WTC11 (cell line): ENCODE measurements at regions not wholly inside any gene's neighbourhood (a gene's known extent, or its start where the extent isn't known, plus 50 kb on each side); places are given as distances from the start of the nearest gene placed in this dataset.

Experiments
- ATAC-seq: fragments of 200-7000 bp; cut with Tn5 transposase; 2 replicates; pipeline ENCODE4 v1.10.0; 2021; ENCODE audit warnings: mild to moderate bottlenecking, moderate library complexity
- CTCF ChIA-PET: fragments of 300-600 bp; sonication (Branson Sonifier 250); formaldehyde crosslinking; loops from one replicate; lab custom pipeline; 2021; ENCODE audit warnings: antibody characterized with exemption; lab: Charles Lee
- POLR2A ChIA-PET: fragments of 350-600 bp; sonication (Branson Sonifier 250); formaldehyde crosslinking; loops from one replicate; lab custom pipeline; 2021; ENCODE audit warnings: antibody characterized with exemption; lab: Charles Lee
- DNase-seq: peaks from one replicate; pipeline ENCODE4 v3.0.0; 2021; ENCODE audit warnings: low spot score
- H3K27ac Mint-ChIP-seq: 2 replicates; pipeline ENCODE4 v1.8.0; 2021; ENCODE audit warnings: mixed read lengths
- H3K27me3 Mint-ChIP-seq: 2 replicates; pipeline ENCODE4 v1.8.0; 2021; ENCODE audit warnings: low read depth, mild to moderate bottlenecking, moderate library complexity, mixed read lengths
- H3K36me3 Mint-ChIP-seq: 2 replicates; pipeline ENCODE4 v1.8.0; 2021; ENCODE audit warnings: mixed read lengths
- H3K4me1 Mint-ChIP-seq: 2 replicates; pipeline ENCODE4 v1.8.0; 2022; ENCODE audit warnings: mixed read lengths
- H3K4me3 Mint-ChIP-seq: 2 replicates; pipeline ENCODE4 v1.8.0; 2021; ENCODE audit warnings: mild to moderate bottlenecking, moderate library complexity, mixed read lengths
- H3K9me3 Mint-ChIP-seq: 2 replicates; pipeline ENCODE4 v1.8.0; 2021; ENCODE audit warnings: mixed read lengths
- E2F1 ChIP-seq: sonication (generic); formaldehyde crosslinking; IDR thresholded peaks from 2 replicates; pipeline ENCODE4 v1.8.0; 2022; ENCODE audit warnings: mild to moderate bottlenecking, missing genetic modification reagents
- E2F5 ChIP-seq: sonication (generic); formaldehyde crosslinking; IDR thresholded peaks from 2 replicates; pipeline ENCODE4 v1.8.1; 2022; ENCODE audit warnings: mild to moderate bottlenecking, moderate library complexity, missing genetic modification reagents
- ESRRA ChIP-seq: sonication (generic); formaldehyde crosslinking; IDR thresholded peaks from 2 replicates; pipeline ENCODE4 v1.8.1; 2022; ENCODE audit warnings: mild to moderate bottlenecking, missing genetic modification reagents, borderline replicate concordance
- ETV6 ChIP-seq: sonication (generic); formaldehyde crosslinking; IDR thresholded peaks from 2 replicates; pipeline ENCODE4 v1.8.1; 2022; ENCODE audit warnings: mild to moderate bottlenecking, missing genetic modification reagents
- FOXJ3 ChIP-seq: sonication (generic); formaldehyde crosslinking; IDR thresholded peaks from 2 replicates; pipeline ENCODE4 v1.9.0; 2021; ENCODE audit warnings: missing genetic modification reagents, mild to moderate bottlenecking, borderline replicate concordance
- GABPB1 ChIP-seq: sonication (generic); formaldehyde crosslinking; IDR thresholded peaks from 2 replicates; pipeline ENCODE4 v1.8.1; 2023; ENCODE audit warnings: mild to moderate bottlenecking, missing genetic modification reagents
- KAT7 ChIP-seq: sonication (generic); formaldehyde crosslinking; IDR thresholded peaks from 2 replicates; pipeline ENCODE4 v1.8.1; 2023; ENCODE audit warnings: missing genetic modification reagents, mild to moderate bottlenecking, borderline replicate concordance
- NFYB ChIP-seq: sonication (generic); formaldehyde crosslinking; conservative IDR thresholded peaks from 2 replicates; pipeline ENCODE4 v1.8.0; 2022; ENCODE audit warnings: low read depth, missing genetic modification reagents
- NR2C2 ChIP-seq: sonication (generic); formaldehyde crosslinking; IDR thresholded peaks from 2 replicates; pipeline ENCODE4 v1.8.0; 2022; ENCODE audit warnings: mild to moderate bottlenecking, missing genetic modification reagents
- NR3C1 ChIP-seq: sonication (generic); formaldehyde crosslinking; conservative IDR thresholded peaks from 2 replicates; pipeline ENCODE4 v1.8.1; 2023; ENCODE audit warnings: low read depth, mild to moderate bottlenecking, missing genetic modification reagents
- OVOL2 ChIP-seq: fragments of 250-450 bp; sonication (Bioruptor Pico); IDR thresholded peaks from 2 replicates; pipeline ENCODE4 v1.9.0; 2021; ENCODE audit warnings: mild to moderate bottlenecking, borderline replicate concordance
- PREB ChIP-seq: sonication (generic); formaldehyde crosslinking; IDR thresholded peaks from 2 replicates; pipeline ENCODE4 v1.8.1; 2022; ENCODE audit warnings: mild to moderate bottlenecking, missing genetic modification reagents, moderate library complexity, borderline replicate concordance
- RELA ChIP-seq: sonication (generic); formaldehyde crosslinking; IDR thresholded peaks from 2 replicates; pipeline ENCODE4 v1.8.1; 2022; ENCODE audit warnings: missing genetic modification reagents, mild to moderate bottlenecking, borderline replicate concordance
- SMAD3 ChIP-seq: sonication (generic); formaldehyde crosslinking; IDR thresholded peaks from 2 replicates; pipeline ENCODE4 v1.8.0; 2022; ENCODE audit warnings: missing genetic modification reagents, mild to moderate bottlenecking, borderline replicate concordance
- SOX15 ChIP-seq: fragments of 250-450 bp; sonication (Bioruptor Pico); IDR thresholded peaks from 2 replicates; pipeline ENCODE4 v1.9.0; 2021; ENCODE audit warnings: mild to moderate bottlenecking
- SP1 ChIP-seq: sonication (generic); formaldehyde crosslinking; conservative IDR thresholded peaks from 2 replicates; pipeline ENCODE4 v1.8.1; 2022; ENCODE audit warnings: missing genetic modification reagents
- TEAD4 ChIP-seq: sonication (generic); formaldehyde crosslinking; IDR thresholded peaks from 2 replicates; pipeline ENCODE4 v1.8.0; 2022; ENCODE audit warnings: mild to moderate bottlenecking, missing genetic modification reagents
- ZBTB21 ChIP-seq: sonication (generic); formaldehyde crosslinking; IDR thresholded peaks from 2 replicates; pipeline ENCODE4 v1.8.1; 2023; ENCODE audit warnings: mild to moderate bottlenecking, missing genetic modification reagents, borderline replicate concordance
- ZMAT4 ChIP-seq: fragments of 250-450 bp; sonication (Bioruptor Pico); IDR thresholded peaks from 2 replicates; pipeline ENCODE4 v1.9.0; 2021; ENCODE audit warnings: mild to moderate bottlenecking
- ZNF425 ChIP-seq: fragments of 250-450 bp; sonication (Bioruptor Pico); conservative IDR thresholded peaks from 2 replicates; pipeline ENCODE4 v1.9.0; 2021; ENCODE audit warnings: mild to moderate bottlenecking
- TF ChIP-seq, protein P1 (sequence below): sonication (generic); formaldehyde crosslinking; IDR thresholded peaks from 2 replicates; pipeline ENCODE4 v1.8.1; 2023; ENCODE audit warnings: mild to moderate bottlenecking, missing genetic modification reagents
- TF ChIP-seq, protein P2 (sequence below): sonication (generic); formaldehyde crosslinking; IDR thresholded peaks from 2 replicates; pipeline ENCODE4 v1.8.1; 2023; ENCODE audit warnings: mild to moderate bottlenecking, moderate library complexity, missing genetic modification reagents

DNA sequence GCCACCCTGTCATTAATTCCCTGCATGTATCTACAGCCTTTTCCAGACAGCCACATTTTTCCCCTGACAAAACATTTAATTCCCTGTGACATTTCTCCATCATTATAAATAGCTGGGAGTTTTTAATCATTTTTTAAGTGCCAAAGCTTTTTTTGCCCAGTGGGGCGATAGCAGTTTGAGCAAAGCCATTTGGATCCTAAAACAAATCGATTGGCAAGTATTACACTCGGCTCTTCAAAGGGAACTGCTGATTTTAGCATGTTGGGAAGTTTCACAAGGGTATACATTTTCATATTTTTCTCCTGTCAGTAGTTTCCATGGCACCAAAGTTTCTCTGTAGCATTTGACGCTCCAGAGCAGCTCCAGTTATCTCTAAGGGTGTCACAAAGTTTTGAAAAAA lies 210.8 kb downstream of the HIPK3 start (continued):
- TF ChIP-seq NFYB (CRISPR knock-in tag) (no peak), RELA (CRISPR knock-in tag) (no peak), FOXJ3 (CRISPR knock-in tag) (no peak), OVOL2 (CRISPR knock-in tag) (no peak)

GRCh38 chr11:33463059-33463458 lies 205.9 kb downstream of the HIPK3 start:
- POLR2A ChIA-PET, result no interaction called here
- no peak for DNase-seq
- H3K4me3 Mint-ChIP-seq, result no peak overlapping the region
- no peak overlapping the region for H3K27ac Mint-ChIP-seq
- TF ChIP-seq ZBTB21 (CRISPR knock-in tag), result no peak
- no peak for TF ChIP-seq ZMAT4 (CRISPR knock-in tag)
- TF ChIP-seq KAT7, result no peak
- TF ChIP-seq SOX15 (CRISPR knock-in tag), result no peak
- TF ChIP-seq SP1 (CRISPR knock-in tag), result no peak
- no peak for TF ChIP-seq ZNF425 (CRISPR knock-in tag)
- no peak for TF ChIP-seq ESRRA
- no peak for TF ChIP-seq TEAD4 (CRISPR knock-in tag)
- TF ChIP-seq PREB (CRISPR knock-in tag), result no peak
- TF ChIP-seq E2F5 (CRISPR knock-in tag), result no peak
- TF ChIP-seq E2F1 (CRISPR knock-in tag), result no peak
- no peak for TF ChIP-seq GABPB1 (CRISPR knock-in tag)
- TF ChIP-seq, protein P1, sequence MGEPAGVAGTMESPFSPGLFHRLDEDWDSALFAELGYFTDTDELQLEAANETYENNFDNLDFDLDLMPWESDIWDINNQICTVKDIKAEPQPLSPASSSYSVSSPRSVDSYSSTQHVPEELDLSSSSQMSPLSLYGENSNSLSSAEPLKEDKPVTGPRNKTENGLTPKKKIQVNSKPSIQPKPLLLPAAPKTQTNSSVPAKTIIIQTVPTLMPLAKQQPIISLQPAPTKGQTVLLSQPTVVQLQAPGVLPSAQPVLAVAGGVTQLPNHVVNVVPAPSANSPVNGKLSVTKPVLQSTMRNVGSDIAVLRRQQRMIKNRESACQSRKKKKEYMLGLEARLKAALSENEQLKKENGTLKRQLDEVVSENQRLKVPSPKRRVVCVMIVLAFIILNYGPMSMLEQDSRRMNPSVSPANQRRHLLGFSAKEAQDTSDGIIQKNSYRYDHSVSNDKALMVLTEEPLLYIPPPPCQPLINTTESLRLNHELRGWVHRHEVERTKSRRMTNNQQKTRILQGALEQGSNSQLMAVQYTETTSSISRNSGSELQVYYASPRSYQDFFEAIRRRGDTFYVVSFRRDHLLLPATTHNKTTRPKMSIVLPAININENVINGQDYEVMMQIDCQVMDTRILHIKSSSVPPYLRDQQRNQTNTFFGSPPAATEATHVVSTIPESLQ (CRISPR knock-in tag), result no peak
- no peak for TF ChIP-seq NR3C1 (CRISPR knock-in tag)
- no peak for TF ChIP-seq NR2C2 (CRISPR knock-in tag)
- no peak for TF ChIP-seq SMAD3 (CRISPR knock-in tag)
- TF ChIP-seq NFYB (CRISPR knock-in tag), result no peak
- no peak for TF ChIP-seq ETV6 (CRISPR knock-in tag)
- TF ChIP-seq RELA (CRISPR knock-in tag), result no peak
- TF ChIP-seq, protein P2, sequence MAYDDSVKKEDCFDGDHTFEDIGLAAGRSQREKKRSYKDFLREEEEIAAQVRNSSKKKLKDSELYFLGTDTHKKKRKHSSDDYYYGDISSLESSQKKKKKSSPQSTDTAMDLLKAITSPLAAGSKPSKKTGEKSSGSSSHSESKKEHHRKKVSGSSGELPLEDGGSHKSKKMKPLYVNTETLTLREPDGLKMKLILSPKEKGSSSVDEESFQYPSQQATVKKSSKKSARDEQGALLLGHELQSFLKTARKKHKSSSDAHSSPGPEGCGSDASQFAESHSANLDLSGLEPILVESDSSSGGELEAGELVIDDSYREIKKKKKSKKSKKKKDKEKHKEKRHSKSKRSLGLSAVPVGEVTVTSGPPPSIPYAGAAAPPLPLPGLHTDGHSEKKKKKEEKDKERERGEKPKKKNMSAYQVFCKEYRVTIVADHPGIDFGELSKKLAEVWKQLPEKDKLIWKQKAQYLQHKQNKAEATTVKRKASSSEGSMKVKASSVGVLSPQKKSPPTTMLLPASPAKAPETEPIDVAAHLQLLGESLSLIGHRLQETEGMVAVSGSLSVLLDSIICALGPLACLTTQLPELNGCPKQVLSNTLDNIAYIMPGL (CRISPR knock-in tag), result no peak
- TF ChIP-seq, all 79 proteins: peak for 0
- Mint-ChIP-seq H3K36me3 (no peaks in the 10 kb centered on the region), H3K9me3 (no peaks in the 10 kb centered on the region), H3K27me3 (no peaks in the 10 kb centered on the region; the same call in 1 of the 2 replicates), H3K4me1 (no peaks in the 10 kb centered on the region)
- CTCF ChIA-PET, result no interaction called here
- ATAC-seq, result no peak
